ENCODE measurements at regions not wholly inside any gene's neighbourhood (a gene's known extent, or its start where the extent isn't known, plus 50 kb on each side); places are given as distances from the start of the nearest gene placed in this dataset.

- DNase-seq, result no peak
Measured at GRCh38 chr1:23639460-23640095, 52.0 kb upstream of the RPL11 start.

- DNase-seq, result no peak
Measured at GRCh38 chr1:23638786-23639241, 52.8 kb upstream of the RPL11 start.

GRCh38 chr1:23638188-23638619 lies 53.4 kb upstream of the RPL11 start:
- DNase-seq, result no peak

- DNase-seq, result no peak
Measured at GRCh38 chr1:23636009-23636408, 55.6 kb upstream of the RPL11 start.

GRCh38 chr1:23634840-23635651 lies 56.6 kb upstream of the RPL11 start:
- peak; percentile 65 for DNase-seq

- no peak for DNase-seq
Measured at GRCh38 chr1:23634518-23634839, 57.1 kb upstream of the RPL11 start.

- DNase-seq, result no peak
Measured at GRCh38 chr1:23632479-23633160, 59.0 kb upstream of the RPL11 start.

GRCh38 chr1:23629708-23630290 lies 61.8 kb upstream of the RPL11 start:
- no peak for DNase-seq

GRCh38 chr1:23628951-23629387 lies 62.6 kb upstream of the RPL11 start:
- DNase-seq, result no peak

GRCh38 chr1:23627069-23627735 lies 64.4 kb upstream of the RPL11 start:
- DNase-seq, result no peak

GRCh38 chr1:23625929-23626535 lies 65.6 kb upstream of the RPL11 start:
- no peak for DNase-seq

GRCh38 chr1:23625459-23625858 lies 66.1 kb upstream of the RPL11 start:
- DNase-seq, result no peak

- DNase-seq, result no peak
Measured at GRCh38 chr1:23624440-23624839, 65.1 kb upstream of the ID3 start.

GRCh38 chr1:23622284-23622683 lies 63.0 kb upstream of the ID3 start:
- DNase-seq, result no peak

- DNase-seq, result no peak
Measured at GRCh38 chr1:23620605-23621004, 61.3 kb upstream of the ID3 start.

GRCh38 chr1:23619299-23620188 lies 60.2 kb upstream of the ID3 start:
- DNase-seq, result peak; percentile 68

GRCh38 chr1:23618586-23619083 lies 59.3 kb upstream of the ID3 start:
- DNase-seq, result no peak

- DNase-seq, result no peak
Measured at GRCh38 chr1:23617084-23617521, 57.8 kb upstream of the ID3 start.

- DNase-seq, result no peak
Measured at GRCh38 chr1:23616292-23616824, 57.1 kb upstream of the ID3 start.

- no peak for DNase-seq
Measured at GRCh38 chr1:23615852-23616251, 56.6 kb upstream of the ID3 start.

GRCh38 chr1:23615423-23615822 lies 56.1 kb upstream of the ID3 start:
- no peak for DNase-seq

Data from NCI-H1436 (cell line).